Glutamatergic neuron (in vitro differentiated cells): ENCODE measurements at regions not wholly inside any gene's neighbourhood (a gene's known extent, or its start where the extent isn't known, plus 50 kb on each side); places are given as distances from the start of the nearest gene placed in this dataset.
"Not testable (repeated sequence)": the region's sequence is repeated elsewhere in the genome, so short reads cannot be mapped to it uniquely, and the experiment has no call there.

Experiments
- DNase-seq: peaks from one replicate; pipeline ENCODE4 v3.0.0; 2022
- H3K27ac Mint-ChIP-seq: one replicate; pipeline ENCODE4 v1.8.0; 2020; ENCODE audit warnings: mild to moderate bottlenecking, mixed read lengths, inconsistent platforms; ENCODE audit not compliant: unreplicated experiment
- H3K27me3 Mint-ChIP-seq: one replicate; pipeline ENCODE4 v1.8.0; 2020; ENCODE audit warnings: mild to moderate bottlenecking, moderate library complexity, mixed read lengths, inconsistent platforms; ENCODE audit not compliant: unreplicated experiment
- H3K36me3 Mint-ChIP-seq: one replicate; pipeline ENCODE4 v1.8.0; 2020; ENCODE audit warnings: mild to moderate bottlenecking, mixed read lengths, inconsistent platforms; ENCODE audit not compliant: unreplicated experiment
- H3K4me1 Mint-ChIP-seq: one replicate; pipeline ENCODE4 v1.8.0; 2020; ENCODE audit warnings: mild to moderate bottlenecking, low read depth, mixed read lengths, inconsistent platforms; ENCODE audit not compliant: unreplicated experiment
- H3K4me3 Mint-ChIP-seq: one replicate; pipeline ENCODE4 v1.8.0; 2020; ENCODE audit warnings: mild to moderate bottlenecking, mixed read lengths, inconsistent platforms; ENCODE audit not compliant: unreplicated experiment
- H3K9me3 Mint-ChIP-seq: one replicate; pipeline ENCODE4 v1.8.0; 2020; ENCODE audit warnings: mild to moderate bottlenecking, moderate library complexity, mixed read lengths, inconsistent platforms; ENCODE audit not compliant: unreplicated experiment
- TF ChIP-seq, protein P1 (sequence below): fragments of 200-600 bp; sonication (generic); IDR thresholded peaks from one replicate; pipeline ENCODE4 v1.5.0; 2021; ENCODE audit not compliant: partially characterized antibody, unreplicated experiment

GRCh38 chr19:28686756-28687155, 526.2 kb downstream of the UQCRFS1 start:
- H3K27ac Mint-ChIP-seq: no peak overlapping the region
- DNase-seq: no peak
- H3K4me3 Mint-ChIP-seq: no peak overlapping the region
- TF ChIP-seq, protein P1, sequence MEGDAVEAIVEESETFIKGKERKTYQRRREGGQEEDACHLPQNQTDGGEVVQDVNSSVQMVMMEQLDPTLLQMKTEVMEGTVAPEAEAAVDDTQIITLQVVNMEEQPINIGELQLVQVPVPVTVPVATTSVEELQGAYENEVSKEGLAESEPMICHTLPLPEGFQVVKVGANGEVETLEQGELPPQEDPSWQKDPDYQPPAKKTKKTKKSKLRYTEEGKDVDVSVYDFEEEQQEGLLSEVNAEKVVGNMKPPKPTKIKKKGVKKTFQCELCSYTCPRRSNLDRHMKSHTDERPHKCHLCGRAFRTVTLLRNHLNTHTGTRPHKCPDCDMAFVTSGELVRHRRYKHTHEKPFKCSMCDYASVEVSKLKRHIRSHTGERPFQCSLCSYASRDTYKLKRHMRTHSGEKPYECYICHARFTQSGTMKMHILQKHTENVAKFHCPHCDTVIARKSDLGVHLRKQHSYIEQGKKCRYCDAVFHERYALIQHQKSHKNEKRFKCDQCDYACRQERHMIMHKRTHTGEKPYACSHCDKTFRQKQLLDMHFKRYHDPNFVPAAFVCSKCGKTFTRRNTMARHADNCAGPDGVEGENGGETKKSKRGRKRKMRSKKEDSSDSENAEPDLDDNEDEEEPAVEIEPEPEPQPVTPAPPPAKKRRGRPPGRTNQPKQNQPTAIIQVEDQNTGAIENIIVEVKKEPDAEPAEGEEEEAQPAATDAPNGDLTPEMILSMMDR: no peak
- H3K9me3 Mint-ChIP-seq: no peaks in the 10 kb centered on the region
- peaks cover 2% of the 10 kb centered on the region for H3K36me3 Mint-ChIP-seq
- H3K27me3 Mint-ChIP-seq: peaks cover 2% of the 10 kb centered on the region
- no peaks in the 10 kb centered on the region for H3K4me1 Mint-ChIP-seq

GRCh38 chr19:28685802-28686201, 527.1 kb downstream of the UQCRFS1 start:
- H3K36me3 Mint-ChIP-seq: no peaks in the 10 kb centered on the region
- DNase-seq: no peak

GRCh38 chr19:28685077-28685476, 527.9 kb downstream of the UQCRFS1 start:
- H3K27ac Mint-ChIP-seq, H3K4me1 Mint-ChIP-seq, H3K36me3 Mint-ChIP-seq: not testable (repeated sequence)

More at GRCh38 chr19:28685802-28686201, 527.1 kb downstream of the UQCRFS1 start:
- no peaks in the 10 kb centered on the region for H3K9me3 Mint-ChIP-seq
- no peaks in the 10 kb centered on the region for H3K27me3 Mint-ChIP-seq
- H3K4me3 Mint-ChIP-seq: no peak overlapping the region
- H3K27ac Mint-ChIP-seq: no peak overlapping the region
- H3K4me1 Mint-ChIP-seq: no peaks in the 10 kb centered on the region
- TF ChIP-seq, protein P1: no peak

DNA sequence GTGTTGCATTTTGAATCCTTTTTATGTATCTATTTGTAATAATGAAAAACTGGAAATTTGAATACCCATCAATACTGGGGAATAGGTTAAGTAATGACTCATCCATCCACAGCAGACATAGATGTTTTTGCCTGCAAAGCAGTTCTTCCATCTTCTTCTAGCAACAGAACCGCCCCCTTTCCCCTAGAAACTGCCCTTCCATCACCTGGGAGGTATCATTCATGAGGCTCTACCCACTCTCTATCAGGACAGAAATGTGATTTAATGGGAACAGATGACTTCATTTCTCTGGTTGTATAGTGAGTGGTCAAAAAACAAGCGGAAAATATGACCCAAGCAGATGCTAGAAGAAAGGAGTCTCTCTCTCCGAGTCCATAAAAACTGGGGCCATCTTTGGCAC, 532.8 kb downstream of the UQCRFS1 start:
- Mint-ChIP-seq H3K27me3 (no peaks in the 10 kb centered on the region), H3K36me3 (no peaks in the 10 kb centered on the region), H3K4me3 (no peak overlapping the region), H3K27ac (no peak overlapping the region), H3K9me3 (no peaks in the 10 kb centered on the region), H3K4me1 (no peaks in the 10 kb centered on the region)
- no peak for DNase-seq
- TF ChIP-seq, protein P1: no peak

More at GRCh38 chr19:28685077-28685476, 527.9 kb downstream of the UQCRFS1 start:
- not testable (repeated sequence) for DNase-seq, H3K27me3 Mint-ChIP-seq, H3K9me3 Mint-ChIP-seq, H3K4me3 Mint-ChIP-seq

DNA sequence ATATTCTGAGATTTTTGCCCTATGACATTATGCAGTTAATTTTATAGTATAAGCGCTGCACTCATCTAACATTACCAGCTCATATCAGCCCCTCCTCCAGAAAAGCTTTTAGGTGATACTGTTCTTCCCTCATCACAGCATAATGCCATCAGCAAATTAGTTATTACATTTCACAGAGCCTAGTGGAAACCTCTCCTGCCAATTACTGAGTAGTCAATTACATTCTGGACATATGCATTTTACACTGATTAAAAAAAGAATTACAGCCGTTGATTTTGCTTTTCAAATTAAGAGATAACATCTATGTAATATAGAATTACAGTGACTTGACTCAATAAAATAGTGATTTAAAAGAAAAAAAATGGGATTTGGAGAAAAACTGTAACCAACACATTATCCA, 542.1 kb downstream of the UQCRFS1 start:
- peaks cover 6% of the 10 kb centered on the region for H3K9me3 Mint-ChIP-seq
- TF ChIP-seq, protein P1: no peak
- DNase-seq: no peak
- H3K27me3 Mint-ChIP-seq: no peaks in the 10 kb centered on the region
- no peaks in the 10 kb centered on the region for H3K36me3 Mint-ChIP-seq
- no peak overlapping the region for H3K27ac Mint-ChIP-seq
- no peaks in the 10 kb centered on the region for H3K4me1 Mint-ChIP-seq
- H3K4me3 Mint-ChIP-seq: no peak overlapping the region

DNA sequence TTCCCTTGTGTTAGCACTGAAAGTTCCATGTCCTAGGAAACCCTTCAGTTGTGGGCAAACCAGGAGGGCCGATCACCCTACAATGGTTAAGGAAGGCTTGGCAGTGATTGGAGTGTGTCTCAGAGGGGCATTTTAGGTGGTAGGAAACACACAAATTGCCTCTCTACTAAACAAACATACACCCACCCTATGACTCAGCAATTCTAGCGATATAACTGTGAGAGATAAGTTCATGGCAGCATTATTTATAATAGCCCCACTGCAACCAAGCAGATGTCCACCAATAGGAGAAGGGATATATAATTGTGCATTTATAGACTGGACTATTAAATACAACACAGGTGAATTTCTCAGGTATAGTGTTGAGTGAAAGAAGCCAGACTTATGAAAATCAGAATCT, 543.1 kb downstream of the UQCRFS1 start:
- no peaks in the 10 kb centered on the region for H3K27me3 Mint-ChIP-seq
- no peak overlapping the region for H3K27ac Mint-ChIP-seq
- TF ChIP-seq, protein P1: no peak
- no peak for DNase-seq
- H3K9me3 Mint-ChIP-seq: peaks cover 6% of the 10 kb centered on the region
- H3K36me3 Mint-ChIP-seq: no peaks in the 10 kb centered on the region
- no peak overlapping the region for H3K4me3 Mint-ChIP-seq
- no peaks in the 10 kb centered on the region for H3K4me1 Mint-ChIP-seq
